DND-41 (cell line): ENCODE measurements at regions not wholly inside any gene's neighbourhood (a gene's known extent, or its start where the extent isn't known, plus 50 kb on each side); places are given as distances from the start of the nearest gene placed in this dataset.

Source experiments
- ATAC-seq: fragments of 200-7000 bp; cut with Tn5 transposase; 3 replicates; pipeline ENCODE4 v1.9.1; 2021; ENCODE audit warnings: low read depth; ENCODE audit not compliant: insufficient read depth
- DNase-seq: peaks from one replicate; pipeline ENCODE4 v3.0.0-alpha.2; 2020
- H2AFZ ChIP-seq: 2 replicates; pipeline ENCODE4 v1.6.0; 2012; ENCODE audit warnings: low read depth, low read length
- H3K27ac ChIP-seq: 2 replicates; pipeline ENCODE4 v1.5.1; 2012; ENCODE audit warnings: low read length, inconsistent platforms
- H3K27me3 ChIP-seq: fragments of 200-600 bp; sonication (generic); 2 replicates; pipeline ENCODE4 v1.6.0; 2012; ENCODE audit warnings: low read length, mild to moderate bottlenecking, inconsistent platforms; ENCODE audit not compliant: insufficient read depth, poor library complexity
- H3K36me3 ChIP-seq: 2 replicates; pipeline ENCODE4 v1.5.1; 2012; ENCODE audit warnings: low read length, inconsistent platforms; ENCODE audit not compliant: insufficient read depth
- H3K4me1 ChIP-seq: 2 replicates; pipeline ENCODE4 v1.5.1; 2012; ENCODE audit warnings: mild to moderate bottlenecking, low read length; ENCODE audit not compliant: insufficient read depth
- H3K4me2 ChIP-seq: 2 replicates; pipeline ENCODE4 v1.6.0; 2012; ENCODE audit warnings: mild to moderate bottlenecking, moderate library complexity, low read length, inconsistent platforms; ENCODE audit not compliant: insufficient read depth
- H3K4me3 ChIP-seq, 2 experiments: fragments of 200-600 bp in 1 of 2; shearing (Covaris generic) in 1 of 2; 2 replicates each; pipeline ENCODE4 v1.5.1; 2012 to 2016; ENCODE audit warnings: inconsistent platforms in 2 of 2, low read length in 2 of 2, mild to moderate bottlenecking in 2 of 2, low read depth in 1 of 2, moderate library complexity in 1 of 2
- H3K79me2 ChIP-seq: 2 replicates; pipeline ENCODE4 v1.6.0; 2012; ENCODE audit warnings: low read length, inconsistent platforms; ENCODE audit not compliant: insufficient read depth
- H3K9ac ChIP-seq: 2 replicates; pipeline ENCODE4 v1.6.0; 2012; ENCODE audit warnings: low read depth, mild to moderate bottlenecking, inconsistent platforms, low read length, moderate library complexity
- H3K9me3 ChIP-seq: 2 replicates; pipeline ENCODE4 v1.5.1; 2012; ENCODE audit warnings: low read length, moderate library complexity, mild to moderate bottlenecking, inconsistent platforms; ENCODE audit not compliant: insufficient read depth, severe bottlenecking
- H4K20me1 ChIP-seq: 2 replicates; pipeline ENCODE4 v1.6.0; 2012; ENCODE audit warnings: low read length; ENCODE audit not compliant: insufficient read depth
- EZH2 ChIP-seq: IDR thresholded peaks from 3 replicates; pipeline ENCODE4 v1.6.1; 2012; ENCODE audit warnings: borderline replicate concordance, low read depth, mild to moderate bottlenecking, moderate library complexity, low read length, inconsistent platforms; ENCODE audit not compliant: severe bottlenecking
- TF ChIP-seq, protein P1 (sequence below): IDR thresholded peaks from 2 replicates; pipeline ENCODE4 v1.5.1; 2012; ENCODE audit warnings: borderline replicate concordance, low read length, moderate library complexity, mild to moderate bottlenecking; ENCODE audit not compliant: poor library complexity, severe bottlenecking; ENCODE audit errors: extremely low read depth

DNA sequence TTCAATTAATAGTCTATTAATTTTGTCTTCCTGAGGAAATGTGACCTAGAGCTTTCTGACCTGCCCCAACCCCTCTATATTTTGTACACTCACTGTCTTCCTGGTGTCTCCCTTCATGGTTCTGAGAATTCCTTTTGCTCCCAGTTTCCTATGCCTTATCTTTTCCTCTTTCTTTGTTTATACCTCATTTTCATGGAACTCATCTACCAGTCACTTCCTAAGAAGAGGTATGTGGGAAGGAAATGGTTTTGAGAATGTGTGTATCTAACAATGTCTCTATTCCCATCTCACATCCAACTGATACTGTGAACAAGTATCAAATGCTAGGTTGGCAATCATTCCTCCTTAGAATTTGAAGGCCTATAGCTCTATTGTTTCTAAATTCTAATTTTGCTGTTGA, 245.1 kb upstream of the EGLN3 start:
- no peak overlapping the region for H3K9ac ChIP-seq
- ATAC-seq (no peak), DNase-seq (no peak)
- no peaks in the 10 kb centered on the region for H3K79me2 ChIP-seq
- H3K4me1 ChIP-seq, result peaks cover 16% of the 10 kb centered on the region
- H2AFZ ChIP-seq, result no peak overlapping the region
- H3K27ac ChIP-seq, result no peak overlapping the region
- no peaks in the 10 kb centered on the region for H3K9me3 ChIP-seq
- H4K20me1 ChIP-seq, result no peaks in the 10 kb centered on the region
- H3K27me3 ChIP-seq, result no peaks in the 10 kb centered on the region
- no peaks in the 10 kb centered on the region for H3K36me3 ChIP-seq
- no peak for TF ChIP-seq EZH2
- TF ChIP-seq, protein P1, sequence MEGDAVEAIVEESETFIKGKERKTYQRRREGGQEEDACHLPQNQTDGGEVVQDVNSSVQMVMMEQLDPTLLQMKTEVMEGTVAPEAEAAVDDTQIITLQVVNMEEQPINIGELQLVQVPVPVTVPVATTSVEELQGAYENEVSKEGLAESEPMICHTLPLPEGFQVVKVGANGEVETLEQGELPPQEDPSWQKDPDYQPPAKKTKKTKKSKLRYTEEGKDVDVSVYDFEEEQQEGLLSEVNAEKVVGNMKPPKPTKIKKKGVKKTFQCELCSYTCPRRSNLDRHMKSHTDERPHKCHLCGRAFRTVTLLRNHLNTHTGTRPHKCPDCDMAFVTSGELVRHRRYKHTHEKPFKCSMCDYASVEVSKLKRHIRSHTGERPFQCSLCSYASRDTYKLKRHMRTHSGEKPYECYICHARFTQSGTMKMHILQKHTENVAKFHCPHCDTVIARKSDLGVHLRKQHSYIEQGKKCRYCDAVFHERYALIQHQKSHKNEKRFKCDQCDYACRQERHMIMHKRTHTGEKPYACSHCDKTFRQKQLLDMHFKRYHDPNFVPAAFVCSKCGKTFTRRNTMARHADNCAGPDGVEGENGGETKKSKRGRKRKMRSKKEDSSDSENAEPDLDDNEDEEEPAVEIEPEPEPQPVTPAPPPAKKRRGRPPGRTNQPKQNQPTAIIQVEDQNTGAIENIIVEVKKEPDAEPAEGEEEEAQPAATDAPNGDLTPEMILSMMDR, result no peak
- H3K4me3 ChIP-seq, result no peak overlapping the region
- no peak overlapping the region for H3K4me2 ChIP-seq

DNA sequence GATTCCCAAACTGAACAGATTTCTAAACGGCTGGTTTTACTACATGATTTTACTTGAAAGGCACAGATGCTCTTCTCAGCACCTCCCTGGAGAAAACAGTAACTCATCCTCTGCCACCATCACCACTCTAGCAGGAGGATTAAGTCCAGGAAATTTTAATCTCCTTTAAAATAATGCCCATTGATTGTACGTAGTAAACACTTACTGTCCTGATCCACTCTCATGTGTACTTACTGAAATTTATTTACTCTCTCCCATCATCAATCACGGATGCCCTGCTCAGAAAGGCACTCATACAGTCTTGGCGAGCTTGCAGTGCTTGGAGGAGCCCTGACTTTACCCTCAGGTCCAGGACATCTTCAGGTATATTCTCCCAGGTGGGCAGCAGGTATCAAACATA, 239.8 kb upstream of the EGLN3 start:
- Histone ChIP-seq H3K36me3 (no peaks in the 10 kb centered on the region), H3K9me3 (no peaks in the 10 kb centered on the region), H3K79me2 (no peaks in the 10 kb centered on the region), H3K27ac (no peak overlapping the region), H3K4me2 (no peak overlapping the region), H2AFZ (no peak overlapping the region), H3K4me1 (no peaks in the 10 kb centered on the region), H3K9ac (no peak overlapping the region), H3K27me3 (no peaks in the 10 kb centered on the region), H4K20me1 (no peaks in the 10 kb centered on the region), H3K4me3 (no peak overlapping the region)
- TF ChIP-seq, protein P1, result no peak
- TF ChIP-seq EZH2, result no peak
- ATAC-seq (no peak), DNase-seq (no peak)

DNA sequence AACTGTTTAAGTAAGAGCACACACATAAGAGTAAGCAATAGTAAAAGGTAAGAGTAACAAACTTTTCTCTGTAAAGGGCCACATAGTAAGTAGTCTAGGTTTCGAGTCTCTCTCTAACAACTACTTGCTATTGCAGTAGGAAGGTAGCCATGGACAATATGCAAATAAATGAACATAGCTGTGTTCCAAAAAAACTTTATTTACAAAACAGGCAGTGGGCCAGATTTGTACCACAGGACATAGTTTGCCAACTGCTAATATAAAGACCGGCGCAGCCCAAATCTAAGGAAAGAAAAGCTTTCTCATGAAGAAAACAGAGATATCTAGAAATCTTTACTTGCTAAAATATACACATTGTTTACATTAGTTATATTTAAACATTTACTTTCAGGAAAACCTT, 239.0 kb upstream of the EGLN3 start:
- Histone ChIP-seq H3K27me3 (no peaks in the 10 kb centered on the region), H3K4me1 (no peaks in the 10 kb centered on the region), H2AFZ (no peak overlapping the region), H3K9me3 (no peaks in the 10 kb centered on the region), H3K4me2 (no peak overlapping the region), H3K9ac (no peak overlapping the region), H3K4me3 (no peak overlapping the region), H3K27ac (no peak overlapping the region), H3K79me2 (no peaks in the 10 kb centered on the region), H3K36me3 (no peaks in the 10 kb centered on the region), H4K20me1 (no peaks in the 10 kb centered on the region)
- TF ChIP-seq, protein P1, result no peak
- no peak for TF ChIP-seq EZH2
- DNase-seq, result no peak
- no peak for ATAC-seq

DNA sequence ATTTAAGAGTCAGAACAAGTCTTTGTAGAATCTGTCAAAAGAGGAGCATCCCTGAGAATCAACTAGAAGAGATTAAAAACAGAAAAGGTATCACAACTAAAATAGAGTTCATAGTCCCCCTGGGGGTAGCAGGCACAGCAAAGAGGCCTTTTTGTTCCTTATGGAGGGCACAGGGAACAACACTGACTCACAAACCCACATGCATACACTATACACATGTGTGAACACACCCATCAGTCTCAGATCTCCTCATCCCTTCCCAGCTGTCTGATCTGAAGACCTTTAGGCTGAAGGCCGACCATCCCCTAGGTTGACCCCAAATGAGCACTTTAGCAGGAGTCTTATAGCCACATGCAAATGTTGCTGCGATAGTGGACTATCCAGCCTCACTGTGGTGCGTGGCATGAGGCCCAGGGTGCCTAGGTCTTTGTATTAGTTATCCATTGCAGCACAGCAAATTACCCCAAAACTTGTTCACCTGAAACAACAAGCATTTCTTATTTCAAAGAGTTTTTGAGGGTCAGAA, 236.7 kb upstream of the EGLN3 start:
- DNase-seq (no peak), ATAC-seq (no peak)
- H3K9ac ChIP-seq, result no peak overlapping the region

More for the DNA sequence above, 236.7 kb upstream of the EGLN3 start:
- Histone ChIP-seq H3K36me3 (no peaks in the 10 kb centered on the region), H3K9me3 (no peaks in the 10 kb centered on the region), H3K4me2 (no peak overlapping the region), H3K4me1 (no peaks in the 10 kb centered on the region), H3K4me3 (no peak overlapping the region), H2AFZ (no peak overlapping the region), H4K20me1 (no peaks in the 10 kb centered on the region), H3K27ac (no peak overlapping the region), H3K79me2 (no peaks in the 10 kb centered on the region), H3K27me3 (no peaks in the 10 kb centered on the region)
- no peak for TF ChIP-seq EZH2
- TF ChIP-seq, protein P1, result no peak
